Body of pancreas (tissue), 4 donors: ENCODE measurements at regions not wholly inside any gene's neighbourhood (a gene's known extent, or its start where the extent isn't known, plus 50 kb on each side); places are given as distances from the start of the nearest gene placed in this dataset.

ENCODE experiments used
- CTCF ChIP-seq, 7 experiments: fragments of 450-650 bp in 4 of 7; fragments of 200-600 bp in 3 of 7; sonication (generic) in 3 of 7; IDR thresholded peaks; one replicate each; pipeline ENCODE4 v1.5.1; 2016 to 2019; ENCODE audit warnings: antibody characterized with exemption in 7 of 7
- POLR2A ChIP-seq, 3 donors: fragments of 450-650 bp; IDR thresholded peaks; one replicate each; pipeline ENCODE4 v1.6.1; 2016; ENCODE audit warnings: antibody characterized with exemption in 3 of 3, mild to moderate bottlenecking in 2 of 3

GRCh38 chr5:52262844-52263243 is 524.9 kb upstream of the ITGA1 start:
- TF ChIP-seq CTCF (IDR thresholded peaks at IDR 0.05) = no peak
- TF ChIP-seq POLR2A (IDR thresholded peaks at IDR 0.05) = no peak
